Vagina (tissue), 2 donors: ENCODE measurements at regions not wholly inside any gene's neighbourhood (a gene's known extent, or its start where the extent isn't known, plus 50 kb on each side); places are given as distances from the start of the nearest gene placed in this dataset.

Experiments used
- DNase-seq, 2 donors: peaks; one replicate each; pipeline ENCODE4 v3.0.0-alpha.2; 2017; ENCODE audit errors: extremely low spot score in 2 of 2
- H3K27ac ChIP-seq: fragments of 200-600 bp; sonication (generic); one replicate; pipeline ENCODE4 v1.5.1; 2019
- H3K27me3 ChIP-seq: fragments of 200-600 bp; sonication (generic); one replicate; pipeline ENCODE4 v1.5.1; 2019
- H3K36me3 ChIP-seq, 2 donors: fragments of 200-600 bp; sonication (generic); one replicate each; pipeline ENCODE4 v1.5.1; 2017 to 2019
- H3K4me1 ChIP-seq: fragments of 200-600 bp; sonication (generic); one replicate; pipeline ENCODE4 v1.5.1; 2019
- H3K4me3 ChIP-seq, 2 donors: fragments of 200-600 bp; sonication (generic); 1 replicate in 1 of 2; 2 replicates in 1 of 2; pipeline ENCODE4 v1.5.1; 2016 to 2019
- H3K9me3 ChIP-seq: fragments of 200-600 bp; sonication (generic); one replicate; pipeline ENCODE4 v1.5.1; 2019
- CTCF ChIP-seq, 3 experiments: fragments of 450-650 bp in 2 of 3; fragments of 200-600 bp in 1 of 3; sonication (generic) in 1 of 3; IDR thresholded peaks; one replicate each; pipeline ENCODE4 v1.5.1; 2017 to 2019; ENCODE audit warnings: antibody characterized with exemption in 3 of 3, mild to moderate bottlenecking in 2 of 3, moderate library complexity in 2 of 3
- POLR2A ChIP-seq, 2 donors: fragments of 450-650 bp; IDR thresholded peaks; one replicate each; pipeline ENCODE4 v1.6.1; 2017; ENCODE audit warnings: antibody characterized with exemption in 2 of 2, mild to moderate bottlenecking in 2 of 2, moderate library complexity in 2 of 2
- POLR2AphosphoS5 ChIP-seq, 2 donors: sonication (generic); formaldehyde crosslinking; IDR thresholded peaks; one replicate each; pipeline ENCODE4 v1.9.0; 2017; ENCODE audit warnings: antibody characterized with exemption in 2 of 2, mild to moderate bottlenecking in 2 of 2, low read depth in 1 of 2; ENCODE audit not compliant: insufficient read depth in 1 of 2
- intact Hi-C: fragments of 100-400 bp; cut with DNase I; formaldehyde crosslinking; loops from one replicate; pipeline ENCODE4 v1.15.1; 2023

DNA sequence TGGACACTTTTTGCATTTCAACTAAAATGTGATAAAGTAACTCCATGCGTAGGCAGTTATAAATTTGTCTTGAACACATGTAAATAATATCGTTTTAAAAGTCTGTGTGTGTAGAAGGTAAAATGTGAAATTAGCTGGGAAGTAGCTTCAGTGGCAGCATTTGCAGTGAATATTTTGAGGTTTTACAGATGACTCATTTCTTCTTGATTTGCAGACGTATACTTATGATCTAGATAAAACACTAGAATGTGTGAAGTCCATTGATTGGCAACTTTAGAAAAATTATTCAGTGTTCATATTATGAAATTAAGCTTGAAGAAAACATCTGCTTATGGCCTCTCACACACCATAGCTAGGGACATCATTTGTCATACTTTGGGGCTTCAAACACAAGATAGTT lies 788.6 kb upstream of the NOVA1 start:
- intact Hi-C loops = no loop called here
- TF ChIP-seq POLR2AphosphoS5 (IDR thresholded peaks at IDR 0.05; ENCODE audit: insufficient read depth in 1 of 2, low read depth in 1 of 2) (no peak), CTCF (IDR thresholded peaks at IDR 0.05) (no peak), POLR2A (IDR thresholded peaks at IDR 0.05) (no peak)
- H3K4me3 ChIP-seq = no peak overlapping the region
- H3K9me3 ChIP-seq = no peaks in the 10 kb centered on the region
- no peaks in the 10 kb centered on the region for H3K27me3 ChIP-seq
- DNase-seq = no peak
- no peak overlapping the region for H3K27ac ChIP-seq
- H3K4me1 ChIP-seq = no peaks in the 10 kb centered on the region
- H3K36me3 ChIP-seq = no peaks in the 10 kb centered on the region

GRCh38 chr14:27387463-27387862 lies 789.6 kb upstream of the NOVA1 start:
- DNase-seq = no peak
- Histone ChIP-seq H3K27ac (no peak overlapping the region), H3K36me3 (no peaks in the 10 kb centered on the region), H3K4me3 (no peak overlapping the region), H3K4me1 (no peaks in the 10 kb centered on the region), H3K9me3 (no peaks in the 10 kb centered on the region), H3K27me3 (no peaks in the 10 kb centered on the region)
- intact Hi-C loops = no loop called here
- TF ChIP-seq POLR2AphosphoS5 (IDR thresholded peaks at IDR 0.05; ENCODE audit: insufficient read depth in 1 of 2, low read depth in 1 of 2) (no peak), POLR2A (IDR thresholded peaks at IDR 0.05) (no peak), CTCF (IDR thresholded peaks at IDR 0.05) (no peak)

DNA sequence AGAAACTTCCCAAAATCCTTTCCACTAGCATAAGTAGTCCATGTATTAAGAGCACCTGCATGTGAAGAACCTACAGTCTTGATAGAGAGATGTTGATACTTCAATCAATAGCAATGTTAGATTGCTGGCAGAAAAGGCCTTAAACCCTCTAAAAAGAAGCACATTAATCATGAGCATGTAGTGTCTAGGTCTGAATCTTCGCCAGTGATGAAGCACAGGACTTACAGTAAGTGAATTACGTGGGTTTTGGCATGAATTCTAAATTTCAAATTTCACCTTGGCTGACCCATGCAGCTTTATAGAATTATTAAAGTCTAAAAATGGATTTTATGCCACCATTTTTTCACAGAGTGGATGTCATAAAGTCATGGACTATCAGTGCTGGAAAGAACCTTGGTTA lies 791.6 kb upstream of the NOVA1 start:
- Histone ChIP-seq H3K9me3 (no peaks in the 10 kb centered on the region), H3K27me3 (no peaks in the 10 kb centered on the region), H3K4me1 (no peaks in the 10 kb centered on the region), H3K4me3 (no peak overlapping the region), H3K27ac (no peak overlapping the region), H3K36me3 (no peaks in the 10 kb centered on the region)
- TF ChIP-seq POLR2A (IDR thresholded peaks at IDR 0.05) = no peak
- no peak for TF ChIP-seq CTCF (IDR thresholded peaks at IDR 0.05)
- no peak for TF ChIP-seq POLR2AphosphoS5 (IDR thresholded peaks at IDR 0.05; ENCODE audit: insufficient read depth in 1 of 2, low read depth in 1 of 2)
- no peak for DNase-seq
- intact Hi-C loops = no loop called here

DNA sequence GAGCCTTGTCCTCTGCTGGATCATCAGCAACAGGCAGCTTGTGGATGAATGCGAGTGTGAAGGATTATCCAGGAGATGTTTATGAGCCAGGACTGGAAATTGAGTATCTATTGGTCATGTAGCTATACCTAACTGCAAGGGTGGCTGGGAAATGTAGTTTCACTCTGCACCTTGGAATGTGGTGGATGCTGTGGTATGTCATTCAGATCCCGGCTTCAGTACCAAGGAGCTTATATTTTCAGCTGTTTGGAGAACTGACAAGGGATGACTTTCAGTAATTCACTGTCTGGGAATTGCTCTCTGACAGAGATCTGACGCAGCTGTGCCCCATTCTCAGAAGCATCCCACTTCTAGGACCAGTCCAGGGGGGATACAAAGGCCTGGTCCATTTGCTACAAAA lies 792.3 kb upstream of the NOVA1 start:
- Histone ChIP-seq H3K4me1 (no peaks in the 10 kb centered on the region), H3K36me3 (no peaks in the 10 kb centered on the region), H3K4me3 (no peak overlapping the region), H3K27me3 (no peaks in the 10 kb centered on the region), H3K27ac (no peak overlapping the region), H3K9me3 (no peaks in the 10 kb centered on the region)
- intact Hi-C loops = no loop called here
- DNase-seq = no peak
- TF ChIP-seq POLR2A (IDR thresholded peaks at IDR 0.05) = no peak
- no peak for TF ChIP-seq POLR2AphosphoS5 (IDR thresholded peaks at IDR 0.05; ENCODE audit: insufficient read depth in 1 of 2, low read depth in 1 of 2)
- no peak for TF ChIP-seq CTCF (IDR thresholded peaks at IDR 0.05)

GRCh38 chr14:27391331-27391730 lies 793.5 kb upstream of the NOVA1 start:
- no peaks in the 10 kb centered on the region for H3K36me3 ChIP-seq
- H3K27ac ChIP-seq = no peak overlapping the region
- no peaks in the 10 kb centered on the region for H3K27me3 ChIP-seq
- TF ChIP-seq POLR2AphosphoS5 (IDR thresholded peaks at IDR 0.05; ENCODE audit: insufficient read depth in 1 of 2, low read depth in 1 of 2) (no peak), POLR2A (IDR thresholded peaks at IDR 0.05) (no peak), CTCF (IDR thresholded peaks at IDR 0.05) (no peak)
- intact Hi-C loops = no loop called here
- no peaks in the 10 kb centered on the region for H3K4me1 ChIP-seq
- DNase-seq = no peak
- H3K4me3 ChIP-seq = no peak overlapping the region
- H3K9me3 ChIP-seq = no peaks in the 10 kb centered on the region
